Endothelial cell (in vitro differentiated cells): ENCODE measurements at regions not wholly inside any gene's neighbourhood (a gene's known extent, or its start where the extent isn't known, plus 50 kb on each side); places are given as distances from the start of the nearest gene placed in this dataset.

Experiments
- DNase-seq: peaks from one replicate; pipeline ENCODE4 v3.0.0; 2021; ENCODE audit warnings: low spot score
- H3K27ac Mint-ChIP-seq: one replicate; pipeline ENCODE4 v1.8.0; 2021; ENCODE audit warnings: mixed read lengths, inconsistent platforms; ENCODE audit not compliant: unreplicated experiment
- H3K27me3 Mint-ChIP-seq: one replicate; pipeline ENCODE4 v1.8.0; 2021; ENCODE audit warnings: mild to moderate bottlenecking, moderate library complexity, mixed read lengths, inconsistent platforms; ENCODE audit not compliant: unreplicated experiment
- H3K36me3 Mint-ChIP-seq: one replicate; pipeline ENCODE4 v1.8.0; 2021; ENCODE audit warnings: mild to moderate bottlenecking, low read depth, mixed read lengths, inconsistent platforms; ENCODE audit not compliant: unreplicated experiment
- H3K4me1 Mint-ChIP-seq: one replicate; pipeline ENCODE4 v1.8.0; 2021; ENCODE audit warnings: mild to moderate bottlenecking, mixed read lengths, inconsistent platforms; ENCODE audit not compliant: unreplicated experiment
- H3K4me3 Mint-ChIP-seq: one replicate; pipeline ENCODE4 v1.8.0; 2021; ENCODE audit warnings: mild to moderate bottlenecking, mixed read lengths, inconsistent platforms; ENCODE audit not compliant: unreplicated experiment
- H3K9me3 Mint-ChIP-seq: one replicate; pipeline ENCODE4 v1.8.0; 2021; ENCODE audit warnings: mixed read lengths, inconsistent platforms; ENCODE audit not compliant: unreplicated experiment
- CTCF ChIP-seq: fragments of 200-600 bp; sonication (generic); IDR thresholded peaks from one replicate; pipeline ENCODE4 v1.5.0; 2021; ENCODE audit warnings: antibody characterized with exemption; ENCODE audit not compliant: unreplicated experiment

- Mint-ChIP-seq H3K27me3 (no peaks in the 10 kb centered on the region), H3K9me3 (no peaks in the 10 kb centered on the region), H3K4me3 (no peak overlapping the region), H3K4me1 (no peaks in the 10 kb centered on the region), H3K27ac (no peak overlapping the region), H3K36me3 (no peaks in the 10 kb centered on the region)
- TF ChIP-seq CTCF, result no peak
- DNase-seq, result no peak
Measured at GRCh38 chr16:61409604-61410003, 626.6 kb downstream of the CDH8 start.

GRCh38 chr16:61403386-61403785 lies 632.9 kb downstream of the CDH8 start:
- no peak for TF ChIP-seq CTCF
- no peaks in the 10 kb centered on the region for H3K27me3 Mint-ChIP-seq
- H3K4me1 Mint-ChIP-seq, result no peaks in the 10 kb centered on the region
- H3K4me3 Mint-ChIP-seq, result no peak overlapping the region
- H3K27ac Mint-ChIP-seq, result no peak overlapping the region
- H3K36me3 Mint-ChIP-seq, result no peaks in the 10 kb centered on the region
- DNase-seq, result no peak
- no peaks in the 10 kb centered on the region for H3K9me3 Mint-ChIP-seq

- H3K27me3 Mint-ChIP-seq, result peaks cover 2% of the 10 kb centered on the region
Measured at GRCh38 chr16:61391896-61392295, 644.3 kb downstream of the CDH8 start.

GRCh38 chr16:61390965-61391637 lies 645.1 kb downstream of the CDH8 start:
- peaks cover 2% of the 10 kb centered on the region for H3K27me3 Mint-ChIP-seq
- DNase-seq, result no peak
- H3K4me3 Mint-ChIP-seq, result no peak overlapping the region
- no peak overlapping the region for H3K27ac Mint-ChIP-seq
- H3K4me1 Mint-ChIP-seq, result no peaks in the 10 kb centered on the region
- TF ChIP-seq CTCF, result no peak
- H3K36me3 Mint-ChIP-seq, result no peaks in the 10 kb centered on the region
- no peaks in the 10 kb centered on the region for H3K9me3 Mint-ChIP-seq

More at GRCh38 chr16:61391896-61392295, 644.3 kb downstream of the CDH8 start:
- Mint-ChIP-seq H3K27ac (no peak overlapping the region), H3K36me3 (no peaks in the 10 kb centered on the region), H3K9me3 (no peaks in the 10 kb centered on the region), H3K4me1 (no peaks in the 10 kb centered on the region), H3K4me3 (no peak overlapping the region)
- no peak for DNase-seq
- TF ChIP-seq CTCF, result no peak

- no peak for DNase-seq
- no peak for TF ChIP-seq CTCF
- H3K36me3 Mint-ChIP-seq, result no peaks in the 10 kb centered on the region
- no peak overlapping the region for H3K27ac Mint-ChIP-seq
- H3K27me3 Mint-ChIP-seq, result peaks cover 2% of the 10 kb centered on the region
- H3K9me3 Mint-ChIP-seq, result no peaks in the 10 kb centered on the region
- H3K4me3 Mint-ChIP-seq, result no peak overlapping the region
- H3K4me1 Mint-ChIP-seq, result no peaks in the 10 kb centered on the region
Measured at GRCh38 chr16:61385392-61386071, 650.7 kb downstream of the CDH8 start.
